GM12872 (cell line): ENCODE measurements at regions not wholly inside any gene's neighbourhood (a gene's known extent, or its start where the extent isn't known, plus 50 kb on each side); places are given as distances from the start of the nearest gene placed in this dataset.

ENCODE experiments used
- TF ChIP-seq, protein P1 (sequence below): IDR thresholded peaks from 3 replicates; pipeline ENCODE4 v1.5.1; 2011; ENCODE audit warnings: low read depth, mild to moderate bottlenecking, low read length, moderate library complexity; ENCODE audit not compliant: insufficient read depth

GRCh38 chr10:35993591-35994515, 351.8 kb upstream of the FZD8 start:
- TF ChIP-seq, protein P1, sequence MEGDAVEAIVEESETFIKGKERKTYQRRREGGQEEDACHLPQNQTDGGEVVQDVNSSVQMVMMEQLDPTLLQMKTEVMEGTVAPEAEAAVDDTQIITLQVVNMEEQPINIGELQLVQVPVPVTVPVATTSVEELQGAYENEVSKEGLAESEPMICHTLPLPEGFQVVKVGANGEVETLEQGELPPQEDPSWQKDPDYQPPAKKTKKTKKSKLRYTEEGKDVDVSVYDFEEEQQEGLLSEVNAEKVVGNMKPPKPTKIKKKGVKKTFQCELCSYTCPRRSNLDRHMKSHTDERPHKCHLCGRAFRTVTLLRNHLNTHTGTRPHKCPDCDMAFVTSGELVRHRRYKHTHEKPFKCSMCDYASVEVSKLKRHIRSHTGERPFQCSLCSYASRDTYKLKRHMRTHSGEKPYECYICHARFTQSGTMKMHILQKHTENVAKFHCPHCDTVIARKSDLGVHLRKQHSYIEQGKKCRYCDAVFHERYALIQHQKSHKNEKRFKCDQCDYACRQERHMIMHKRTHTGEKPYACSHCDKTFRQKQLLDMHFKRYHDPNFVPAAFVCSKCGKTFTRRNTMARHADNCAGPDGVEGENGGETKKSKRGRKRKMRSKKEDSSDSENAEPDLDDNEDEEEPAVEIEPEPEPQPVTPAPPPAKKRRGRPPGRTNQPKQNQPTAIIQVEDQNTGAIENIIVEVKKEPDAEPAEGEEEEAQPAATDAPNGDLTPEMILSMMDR, result no peak

DNA sequence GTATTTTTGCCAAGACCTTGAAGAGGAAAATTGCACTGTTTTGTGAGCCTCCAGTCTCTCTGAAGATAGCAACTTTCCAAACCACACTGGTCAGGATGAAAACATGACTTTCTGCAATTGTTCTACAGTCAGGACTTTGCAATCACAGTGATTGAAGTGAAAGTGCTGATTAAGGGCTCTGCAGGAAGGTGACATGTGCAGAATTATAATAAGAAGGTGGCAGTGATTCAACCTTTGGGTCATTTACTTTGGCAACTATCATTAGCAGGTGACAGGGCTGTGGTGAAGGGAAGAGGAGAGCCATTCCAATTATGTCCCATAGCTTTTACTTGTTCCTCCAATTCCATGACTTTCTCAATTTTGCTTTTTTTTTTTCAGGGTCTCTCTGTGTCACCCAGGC, 350.0 kb upstream of the FZD8 start:
- TF ChIP-seq, protein P1, result no peak

GRCh38 chr10:35986756-35987502, 344.8 kb upstream of the FZD8 start:
- TF ChIP-seq, protein P1, result no peak

- TF ChIP-seq, protein P1, result no peak
These were observed 337.0 kb upstream of the FZD8 start for GRCh38 chr10:35979116-35979515.

GRCh38 chr10:35972275-35972674, 330.2 kb upstream of the FZD8 start:
- TF ChIP-seq, protein P1, result no peak

DNA sequence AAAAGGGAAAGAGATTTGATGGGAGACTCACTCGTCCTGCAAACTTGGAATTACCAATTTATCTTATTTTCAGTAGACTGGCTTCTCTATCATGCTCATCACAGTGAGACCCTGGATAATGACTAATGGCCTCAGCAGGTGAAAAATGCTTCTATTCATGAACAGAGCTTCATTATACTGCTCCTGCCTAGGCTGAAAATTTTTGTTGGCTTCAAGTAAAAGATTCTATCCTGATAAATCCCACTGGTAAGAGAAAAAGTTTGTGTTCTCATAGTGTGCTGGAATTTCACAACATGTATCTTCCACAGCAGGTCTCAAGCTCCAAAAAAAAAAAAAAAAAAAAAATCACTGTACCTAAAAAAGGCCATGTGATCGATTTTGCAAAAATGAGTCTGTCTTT, 329.3 kb upstream of the FZD8 start:
- TF ChIP-seq, protein P1, result no peak

DNA sequence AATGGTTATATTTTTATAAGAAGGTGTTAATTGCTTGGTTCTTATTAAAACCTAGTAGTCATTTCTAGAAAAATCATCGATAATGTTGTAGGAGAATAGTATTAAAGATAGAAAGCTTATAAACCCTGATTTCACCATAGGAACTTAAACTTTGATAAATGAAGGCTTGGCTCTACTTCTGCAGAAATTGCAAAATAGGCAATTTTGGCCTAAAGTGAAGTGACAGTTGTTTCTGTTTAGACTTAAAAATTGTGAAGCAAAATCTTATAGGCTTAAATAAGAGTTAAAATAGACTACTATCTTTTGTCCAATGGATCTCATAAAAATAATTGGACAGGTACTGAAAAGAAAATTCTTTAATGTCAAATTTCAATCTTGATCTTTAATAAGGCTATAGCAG, 321.6 kb upstream of the FZD8 start:
- TF ChIP-seq, protein P1, result no peak
